ENCODE measurements at regions not wholly inside any gene's neighbourhood (a gene's known extent, or its start where the extent isn't known, plus 50 kb on each side); places are given as distances from the start of the nearest gene placed in this dataset.

DNA sequence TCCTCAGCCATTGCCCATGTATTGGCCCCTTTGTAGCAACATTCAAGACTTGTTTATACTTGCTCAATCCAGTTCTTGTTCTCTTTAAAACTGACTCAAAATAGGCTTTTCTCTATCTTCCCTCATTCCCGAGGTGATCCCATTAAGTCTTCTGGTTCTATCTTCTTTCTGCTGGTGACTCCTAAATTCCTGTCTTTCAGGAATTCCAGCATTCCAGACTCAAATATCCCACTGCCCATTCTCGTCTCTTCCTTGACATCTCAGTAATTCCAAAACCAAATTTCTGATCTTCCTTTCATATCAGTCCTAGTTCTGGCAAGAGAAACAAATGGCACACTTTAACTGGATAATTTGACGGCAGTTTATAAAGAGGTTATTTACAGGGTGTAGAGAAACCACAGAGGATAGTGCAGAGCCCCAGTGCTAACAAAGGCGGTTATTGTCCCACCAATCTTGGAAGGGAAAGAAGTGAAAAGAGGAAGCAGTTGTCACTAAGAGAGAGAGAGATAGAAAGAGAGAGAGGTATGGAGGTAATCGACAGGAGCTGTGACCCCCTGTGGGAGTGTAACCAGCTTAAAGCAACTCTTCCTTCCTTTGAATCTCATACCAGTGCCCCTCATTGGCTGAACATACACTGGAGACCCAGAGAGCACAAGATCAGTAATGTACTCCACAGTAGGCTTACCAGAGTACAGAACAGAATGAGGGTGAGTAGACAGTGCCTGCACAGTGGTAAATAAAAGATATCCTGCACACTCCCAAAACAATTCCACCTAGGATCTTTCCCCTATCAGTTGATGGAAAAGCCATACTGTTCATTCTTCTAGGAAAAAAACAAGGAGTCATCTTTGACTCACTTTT is 177.6 kb upstream of the LMNTD1 start:
- in situ Hi-C loops (cut with MboI; ENCODE audit: low sequenced_read_pairs in 4 of 4) (no loop called here), intact Hi-C loops (cut with DNase I; ENCODE audit: low total_unique reads) (no loop called here)
- Histone ChIP-seq H3K4me3 (no peak overlapping the region), H3K27ac (no peak overlapping the region), H3K36me3 (no peaks in the 10 kb centered on the region), H3K27me3 (no peaks in the 10 kb centered on the region), H3K4me1 (no peaks in the 10 kb centered on the region), H3K9me3 (no peaks in the 10 kb centered on the region)
- TF ChIP-seq, protein P1, sequence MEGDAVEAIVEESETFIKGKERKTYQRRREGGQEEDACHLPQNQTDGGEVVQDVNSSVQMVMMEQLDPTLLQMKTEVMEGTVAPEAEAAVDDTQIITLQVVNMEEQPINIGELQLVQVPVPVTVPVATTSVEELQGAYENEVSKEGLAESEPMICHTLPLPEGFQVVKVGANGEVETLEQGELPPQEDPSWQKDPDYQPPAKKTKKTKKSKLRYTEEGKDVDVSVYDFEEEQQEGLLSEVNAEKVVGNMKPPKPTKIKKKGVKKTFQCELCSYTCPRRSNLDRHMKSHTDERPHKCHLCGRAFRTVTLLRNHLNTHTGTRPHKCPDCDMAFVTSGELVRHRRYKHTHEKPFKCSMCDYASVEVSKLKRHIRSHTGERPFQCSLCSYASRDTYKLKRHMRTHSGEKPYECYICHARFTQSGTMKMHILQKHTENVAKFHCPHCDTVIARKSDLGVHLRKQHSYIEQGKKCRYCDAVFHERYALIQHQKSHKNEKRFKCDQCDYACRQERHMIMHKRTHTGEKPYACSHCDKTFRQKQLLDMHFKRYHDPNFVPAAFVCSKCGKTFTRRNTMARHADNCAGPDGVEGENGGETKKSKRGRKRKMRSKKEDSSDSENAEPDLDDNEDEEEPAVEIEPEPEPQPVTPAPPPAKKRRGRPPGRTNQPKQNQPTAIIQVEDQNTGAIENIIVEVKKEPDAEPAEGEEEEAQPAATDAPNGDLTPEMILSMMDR (IDR thresholded peaks at IDR 0.05 in 4 of 5, conservative IDR thresholded peaks at IDR 0.05 in 1 of 5), result no peak
- TF ChIP-seq POLR2A (IDR thresholded peaks at IDR 0.05), result no peak
- DNase-seq (no peak), ATAC-seq (no peak)

DNA sequence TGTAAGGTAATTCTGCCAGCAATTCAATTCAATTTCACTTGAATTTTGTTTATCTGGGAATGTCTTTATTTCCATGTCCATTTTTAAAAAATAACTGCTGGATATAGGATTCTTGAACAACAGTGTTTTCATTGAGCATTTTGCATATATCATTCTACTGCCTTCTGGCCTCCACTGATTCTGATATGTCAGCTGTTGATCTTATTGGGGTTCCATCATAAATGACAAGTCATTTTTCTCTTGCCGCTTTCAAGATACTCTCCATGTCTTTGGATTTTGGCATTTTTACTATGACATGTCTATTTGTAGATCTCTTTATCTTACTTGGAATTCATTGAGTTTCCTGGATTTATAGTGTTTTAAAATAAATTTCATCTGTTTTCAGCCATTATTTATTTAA is 180.5 kb upstream of the LMNTD1 start:
- TF ChIP-seq POLR2A (IDR thresholded peaks at IDR 0.05), result no peak
- TF ChIP-seq, protein P1 (IDR thresholded peaks at IDR 0.05 in 4 of 5, conservative IDR thresholded peaks at IDR 0.05 in 1 of 5), result no peak
- intact Hi-C loops (cut with DNase I; ENCODE audit: low total_unique reads), result no loop called here
- no peak for ATAC-seq

DNA sequence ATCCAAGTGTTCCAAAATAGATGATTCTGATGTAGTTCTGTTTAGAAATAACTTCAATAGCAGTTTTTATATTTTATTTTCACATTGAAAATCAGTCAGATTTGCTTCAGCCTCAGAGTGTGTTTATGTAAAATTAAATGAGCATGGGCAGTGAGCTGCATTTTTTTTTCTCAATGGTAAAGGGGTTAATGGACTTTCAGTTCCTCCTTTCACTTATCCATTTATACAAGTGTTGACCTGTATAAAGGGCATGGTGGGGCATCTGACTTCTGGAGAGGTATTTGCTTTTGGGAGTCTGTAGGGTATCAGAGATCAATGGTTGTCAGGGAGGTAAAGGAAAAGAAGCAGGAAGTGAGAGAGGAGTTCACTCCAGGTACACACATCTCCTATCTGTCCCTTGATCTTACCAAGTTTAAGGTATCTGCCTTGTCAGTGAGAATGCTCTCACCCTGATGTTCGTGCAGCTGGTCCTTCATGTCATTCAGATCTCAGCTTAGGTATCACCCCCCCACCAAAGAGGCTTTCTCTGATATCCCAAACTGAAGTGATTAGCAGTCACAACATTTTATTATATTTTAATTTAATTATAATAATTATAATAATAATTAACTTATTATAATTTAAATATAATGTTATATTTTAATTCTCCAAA is 181.6 kb upstream of the LMNTD1 start:
- Histone ChIP-seq H3K9me3 (no peaks in the 10 kb centered on the region), H3K27ac (no peak overlapping the region), H3K36me3 (no peaks in the 10 kb centered on the region), H3K4me3 (no peak overlapping the region), H3K4me1 (no peaks in the 10 kb centered on the region), H3K27me3 (no peaks in the 10 kb centered on the region)
- TF ChIP-seq, protein P1 (IDR thresholded peaks at IDR 0.05 in 4 of 5, conservative IDR thresholded peaks at IDR 0.05 in 1 of 5), result no peak
- no peak for TF ChIP-seq POLR2A (IDR thresholded peaks at IDR 0.05)
- DNase-seq, result no peak
- in situ Hi-C loops (cut with MboI; ENCODE audit: low sequenced_read_pairs in 4 of 4), result no loop called here
- intact Hi-C loops (cut with DNase I; ENCODE audit: low total_unique reads), result no loop called here
- no peak for ATAC-seq

More for the DNA sequence above, 180.5 kb upstream of the LMNTD1 start:
- in situ Hi-C loops (cut with MboI; ENCODE audit: low sequenced_read_pairs in 4 of 4), result no loop called here
- H3K4me3 ChIP-seq, result no peak overlapping the region
- H3K36me3 ChIP-seq, result no peaks in the 10 kb centered on the region
- DNase-seq, result no peak
- no peaks in the 10 kb centered on the region for H3K4me1 ChIP-seq
- no peaks in the 10 kb centered on the region for H3K9me3 ChIP-seq
- H3K27me3 ChIP-seq, result no peaks in the 10 kb centered on the region
- H3K27ac ChIP-seq, result no peak overlapping the region

- DNase-seq, result no peak
- Histone ChIP-seq H3K36me3 (no peaks in the 10 kb centered on the region), H3K4me1 (no peaks in the 10 kb centered on the region), H3K27ac (no peak overlapping the region), H3K9me3 (no peaks in the 10 kb centered on the region), H3K4me3 (no peak overlapping the region), H3K27me3 (no peaks in the 10 kb centered on the region)
- intact Hi-C loops (cut with DNase I; ENCODE audit: low total_unique reads) (no loop called here), in situ Hi-C loops (cut with MboI; ENCODE audit: low sequenced_read_pairs in 4 of 4) (no loop called here)
- TF ChIP-seq, protein P1 (IDR thresholded peaks at IDR 0.05 in 4 of 5, conservative IDR thresholded peaks at IDR 0.05 in 1 of 5), result no peak
- TF ChIP-seq POLR2A (IDR thresholded peaks at IDR 0.05), result no peak
- no peak for ATAC-seq
Observed at GRCh38 chr12:25740617-25741016, 187.5 kb upstream of the LMNTD1 start.

Measured in gastrocnemius medialis (tissue), 4 donors.